Right forelimb (tissue), 1 donor: ENCODE measurements at regions not wholly inside any gene's neighbourhood (a gene's known extent, or its start where the extent isn't known, plus 50 kb on each side); places are given as distances from the start of the nearest gene placed in this dataset.

Experiments used
- DNase-seq: peaks from one replicate; pipeline ENCODE4 v3.0.0-alpha.2; 2018

- no peak for DNase-seq
Observed at GRCh38 chr1:29747196-29747595, 510.9 kb downstream of the PTPRU start.

DNA sequence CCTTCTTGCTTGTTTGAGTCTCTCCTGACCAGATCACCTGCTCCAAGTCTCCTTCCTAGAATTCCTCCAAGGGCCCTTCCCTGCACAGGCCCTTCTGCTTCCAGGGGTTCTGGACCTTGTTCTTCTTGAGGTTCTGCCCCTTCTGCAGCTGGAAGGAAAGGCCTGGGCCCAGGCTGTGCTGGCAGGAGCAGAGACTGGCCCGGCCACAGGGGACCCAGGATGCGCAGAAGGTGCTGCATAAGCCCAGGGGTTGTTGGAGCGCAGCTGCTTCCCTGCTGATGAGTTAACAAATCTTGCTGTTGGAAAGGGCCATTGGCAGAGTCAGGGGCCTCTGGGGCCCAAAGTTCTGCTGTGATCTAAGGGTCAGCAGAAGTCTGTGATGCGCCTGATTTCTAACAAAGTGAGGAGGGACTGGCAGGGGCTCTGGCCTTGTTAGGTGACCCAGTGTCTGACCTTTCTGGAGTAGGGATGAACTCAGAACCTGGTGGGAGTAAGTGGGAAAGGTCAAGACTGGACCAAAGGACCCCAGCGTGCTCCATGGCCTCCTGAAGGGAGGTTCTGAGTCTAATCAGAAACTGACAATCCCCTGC, 509.8 kb downstream of the PTPRU start:
- DNase-seq = no peak

DNA sequence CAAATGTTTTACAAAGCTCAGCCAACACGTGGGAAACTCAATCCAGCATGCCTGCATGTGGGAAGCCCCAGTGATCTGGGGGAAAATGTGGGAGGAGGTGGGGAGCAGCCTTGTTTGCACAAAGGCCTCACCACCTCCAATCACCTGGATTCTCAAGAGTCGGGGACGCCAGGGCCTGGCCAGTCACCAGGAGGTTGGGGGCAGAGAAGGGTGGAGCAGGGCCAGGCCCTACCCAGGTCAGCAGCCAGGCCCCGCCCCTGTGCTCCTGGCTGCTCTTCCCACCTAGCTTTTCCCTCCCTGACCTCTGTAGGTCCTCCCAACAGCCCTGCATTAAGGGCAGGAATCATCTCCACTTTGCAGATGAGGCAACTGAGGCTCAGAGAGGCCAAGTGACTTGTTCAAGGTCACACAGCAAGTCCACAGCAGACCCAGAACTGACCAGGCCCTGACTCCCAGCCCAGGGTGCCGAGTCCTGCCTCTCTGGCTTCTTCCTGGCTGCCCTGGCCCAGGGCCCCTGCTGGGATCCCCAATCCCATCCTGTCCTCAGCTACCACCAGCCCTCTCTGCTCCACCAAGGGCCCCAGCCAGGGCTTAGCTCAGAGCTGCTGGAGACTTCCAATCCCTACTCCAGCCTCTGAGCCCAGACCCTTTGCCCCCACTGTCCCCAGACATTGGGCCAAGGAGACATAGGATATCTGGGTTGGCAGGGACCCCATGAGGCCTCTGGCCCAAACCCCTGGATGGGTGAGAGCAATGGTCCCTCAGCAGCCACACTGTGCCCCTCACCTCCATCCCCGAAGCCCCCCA, 508.6 kb downstream of the PTPRU start:
- DNase-seq = no peak

- DNase-seq = no peak
Observed at GRCh38 chr1:29743931-29744330, 507.6 kb downstream of the PTPRU start.

GRCh38 chr1:29743264-29743663, 506.9 kb downstream of the PTPRU start:
- DNase-seq = no peak

DNA sequence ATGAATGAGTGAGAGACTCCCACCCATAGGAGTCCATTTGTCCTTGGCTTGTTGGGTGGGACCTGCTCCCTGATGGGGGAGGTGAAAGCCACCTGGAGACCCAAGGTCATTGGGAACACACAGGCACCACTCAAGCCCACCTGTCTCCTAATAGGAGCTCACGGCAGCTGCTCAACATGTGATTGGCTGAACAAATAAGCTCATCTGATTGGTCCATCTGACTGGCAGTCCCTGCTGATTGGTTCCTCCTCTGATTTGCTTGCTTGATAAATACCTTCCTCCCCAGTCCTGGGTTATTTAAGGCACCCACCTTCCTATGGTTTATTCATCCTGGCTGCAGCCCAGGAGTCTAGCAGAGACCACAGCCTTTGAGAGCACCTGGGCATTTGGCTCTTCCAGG, 502.9 kb downstream of the PTPRU start:
- no peak for DNase-seq

DNA sequence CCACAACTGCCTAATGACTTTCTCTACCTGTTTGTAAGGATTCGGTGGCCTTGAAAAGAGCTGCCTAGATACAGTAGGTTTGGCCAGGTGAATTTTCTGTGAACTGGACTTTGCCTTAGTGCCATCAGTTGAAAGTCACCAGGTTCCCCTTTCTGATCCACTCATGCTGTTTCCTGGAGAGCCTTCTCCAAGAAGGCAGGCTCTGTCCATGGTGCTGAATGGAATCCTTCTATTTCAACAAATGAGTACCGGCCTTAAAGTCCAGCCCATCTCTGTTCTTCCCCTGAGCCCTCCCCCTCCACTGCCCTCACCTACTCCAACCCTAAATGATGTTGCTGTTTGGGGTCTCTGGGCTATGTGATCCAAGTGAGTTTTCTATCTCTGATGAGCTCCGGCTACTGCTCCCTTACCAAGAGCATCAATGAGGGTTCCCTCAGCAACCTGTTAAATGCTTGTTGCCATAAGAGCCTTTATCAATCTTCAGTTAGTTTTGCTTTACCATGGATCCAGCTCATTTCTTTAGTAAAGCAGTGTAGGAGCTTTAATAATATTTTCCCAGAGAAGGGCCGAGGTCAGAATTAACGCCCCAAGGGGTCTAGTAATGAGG, 500.4 kb downstream of the PTPRU start:
- peak; percentile 63 for DNase-seq

DNA sequence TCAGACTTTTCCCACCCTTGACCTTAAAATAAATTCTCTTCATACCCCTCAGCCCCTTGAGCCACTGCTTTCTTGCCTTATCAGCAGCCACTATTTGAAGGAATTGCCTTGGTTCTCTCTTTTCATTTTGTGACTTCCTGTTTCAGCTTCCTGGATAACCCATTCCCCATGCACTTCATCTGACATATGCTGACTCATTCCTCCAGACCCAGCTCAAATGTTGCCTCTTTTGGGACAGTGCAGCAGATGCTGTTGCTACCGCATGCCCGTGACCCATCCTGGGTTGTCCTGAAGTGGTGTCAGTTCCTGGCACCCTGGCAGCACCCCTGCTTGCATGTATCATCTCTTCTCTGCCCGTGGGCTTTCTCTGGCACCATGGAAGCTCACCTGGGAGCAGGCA, 496.1 kb downstream of the PTPRU start:
- no peak for DNase-seq

GRCh38 chr1:29730623-29731022, 494.3 kb downstream of the PTPRU start:
- no peak for DNase-seq

DNA sequence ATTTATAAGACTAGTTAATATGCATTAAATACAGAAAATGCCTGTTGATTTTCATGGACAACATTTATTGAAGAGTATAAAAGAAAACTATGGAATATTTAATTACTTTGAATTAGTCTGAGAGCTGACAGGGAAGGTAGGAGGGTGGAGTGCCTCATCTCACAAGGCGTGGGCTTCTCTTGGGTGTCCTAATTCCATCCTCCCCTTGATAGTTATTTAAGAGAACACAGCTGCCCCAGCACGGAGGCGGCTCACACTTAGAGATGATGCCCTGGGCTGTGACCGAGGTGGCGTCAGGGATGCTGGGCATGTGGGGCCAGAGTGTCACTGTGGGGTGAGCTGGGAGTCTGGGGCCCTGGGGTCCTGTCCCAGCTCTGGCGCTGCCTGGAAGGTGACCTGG, 493.0 kb downstream of the PTPRU start:
- DNase-seq = no peak

- no peak for DNase-seq
Observed at GRCh38 chr1:29728703-29729102, 492.4 kb downstream of the PTPRU start.

- no peak for DNase-seq
Observed at GRCh38 chr1:29725262-29725661, 488.9 kb downstream of the PTPRU start.

DNA sequence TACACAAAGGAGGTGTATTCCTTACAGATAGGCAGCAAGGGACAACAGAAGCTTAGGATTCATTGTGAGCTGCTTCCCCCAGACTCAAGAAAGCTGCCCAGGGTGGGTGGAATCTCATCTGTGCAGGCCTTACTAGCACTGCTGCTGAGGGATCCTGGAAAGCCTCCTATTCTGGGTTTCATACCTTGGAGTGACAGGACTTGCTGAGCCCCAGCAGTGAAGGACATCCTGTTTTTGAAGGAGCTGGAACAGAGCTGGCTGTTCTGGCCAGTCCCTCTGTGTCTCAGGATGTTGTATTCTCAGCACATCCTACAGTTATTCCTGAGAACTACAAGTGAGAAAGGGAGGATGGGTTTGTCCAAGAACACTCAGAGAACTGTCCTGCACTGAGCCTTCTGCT, 486.3 kb downstream of the PTPRU start:
- DNase-seq = no peak

- no peak for DNase-seq
Observed at GRCh38 chr1:29719253-29719652, 482.9 kb downstream of the PTPRU start.

DNA sequence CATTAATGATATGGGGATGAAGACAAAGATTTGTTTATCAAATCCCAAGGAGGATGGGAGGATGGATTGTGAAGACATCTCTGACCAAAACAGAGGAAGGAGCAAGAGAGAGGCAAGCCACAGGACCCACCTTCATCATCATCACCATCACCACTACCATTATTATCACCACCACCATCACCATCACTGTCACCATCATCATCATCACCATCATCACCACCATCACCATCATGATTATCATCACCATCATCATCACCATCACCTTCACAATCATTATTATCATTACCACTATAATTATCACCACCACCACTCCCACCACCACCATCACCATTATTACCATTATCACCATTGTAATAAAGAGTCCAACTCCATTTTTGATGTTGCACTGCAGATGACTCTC, 482.5 kb downstream of the PTPRU start:
- DNase-seq = no peak

- DNase-seq = no peak
Observed at GRCh38 chr1:29716306-29716705, 480.0 kb downstream of the PTPRU start.

DNA sequence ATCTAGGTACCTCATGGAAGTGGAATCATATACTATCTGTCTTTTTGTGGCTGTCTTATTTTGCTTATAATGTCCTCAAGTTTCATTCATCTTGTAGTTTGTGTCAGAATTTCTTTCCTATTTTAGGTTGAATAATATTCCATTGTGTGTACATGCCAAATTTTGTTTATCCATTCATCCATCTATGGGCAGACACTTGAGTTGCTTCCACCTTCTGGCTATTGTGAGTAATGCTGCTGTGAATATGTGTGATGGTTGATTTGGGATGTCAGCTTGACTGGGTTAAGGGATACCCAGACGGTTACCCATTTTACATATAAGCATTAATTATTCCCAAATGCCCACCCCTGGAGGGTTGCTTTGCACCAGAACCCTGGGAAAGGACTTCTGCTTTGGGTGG, 477.5 kb downstream of the PTPRU start:
- no peak for DNase-seq

DNA sequence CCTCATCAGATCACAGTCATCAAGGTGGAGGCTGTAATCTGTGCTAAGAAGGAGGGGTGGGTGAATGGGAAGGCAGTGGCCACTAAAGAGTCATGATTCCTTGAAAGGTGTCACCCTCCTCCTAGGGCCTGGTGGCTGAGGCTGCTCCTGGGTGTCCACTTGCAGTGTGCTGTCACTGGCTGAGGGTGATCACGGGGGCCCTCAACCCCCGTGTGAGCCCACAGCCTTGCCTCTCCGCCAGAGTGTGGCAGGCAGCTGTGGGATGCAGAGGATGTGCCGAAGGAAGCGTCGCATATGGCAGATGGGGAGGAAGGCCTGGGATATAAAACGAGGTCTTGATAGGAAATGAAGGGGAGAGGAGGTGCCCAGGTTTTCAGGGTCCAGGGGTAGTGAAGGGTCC, 476.5 kb downstream of the PTPRU start:
- DNase-seq = no peak

DNA sequence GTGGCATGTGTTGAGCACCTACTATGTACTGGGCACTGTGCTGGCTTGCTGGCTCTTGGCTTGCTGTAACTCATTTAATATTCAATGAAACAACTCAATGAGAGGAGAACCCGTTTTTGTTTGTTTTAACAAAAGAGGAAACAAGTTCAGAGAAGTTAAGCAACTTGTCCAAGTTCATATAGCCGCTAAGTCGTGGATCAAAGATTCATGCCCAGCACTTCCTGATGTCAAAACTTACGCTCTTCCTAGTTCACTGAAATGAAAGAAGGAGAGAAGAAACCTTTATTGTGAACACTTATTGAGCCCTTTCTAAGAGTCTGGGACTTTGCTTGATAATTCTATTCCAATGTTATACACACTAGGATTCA, 475.9 kb downstream of the PTPRU start:
- no peak for DNase-seq

DNA sequence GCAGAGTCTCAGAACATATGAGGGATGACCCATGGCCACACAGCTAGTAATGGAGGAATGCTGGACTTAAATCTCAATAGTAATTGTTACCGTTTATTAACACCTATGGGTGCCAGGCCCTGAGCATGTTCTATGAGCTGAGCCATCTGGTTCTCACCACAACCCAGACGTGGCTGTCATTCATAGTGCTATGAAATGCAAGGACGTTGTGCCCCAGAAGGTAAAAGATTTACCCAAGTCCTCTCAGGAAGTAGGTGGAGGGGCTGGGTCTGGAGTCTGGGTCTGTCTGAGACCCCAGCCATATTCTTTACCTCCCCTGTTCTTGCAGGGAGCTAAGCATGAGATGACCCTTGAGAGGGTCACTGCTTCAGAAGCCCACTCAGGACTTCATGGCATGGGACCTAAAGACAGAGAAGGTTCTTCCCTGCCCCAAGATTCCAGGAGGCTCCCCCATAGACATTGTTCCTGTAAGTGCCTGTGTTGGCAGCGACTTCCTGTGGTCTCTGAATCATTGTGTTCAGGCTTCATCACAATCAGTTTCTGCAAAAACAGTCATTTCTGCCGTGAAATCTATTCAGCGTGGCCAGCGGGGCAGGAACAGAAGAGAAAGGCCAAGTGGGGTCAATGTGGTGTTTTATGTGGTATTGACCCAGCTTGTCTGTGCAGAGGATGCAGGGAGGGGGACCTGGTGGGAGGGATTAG, 475.4 kb downstream of the PTPRU start:
- DNase-seq = no peak

DNA sequence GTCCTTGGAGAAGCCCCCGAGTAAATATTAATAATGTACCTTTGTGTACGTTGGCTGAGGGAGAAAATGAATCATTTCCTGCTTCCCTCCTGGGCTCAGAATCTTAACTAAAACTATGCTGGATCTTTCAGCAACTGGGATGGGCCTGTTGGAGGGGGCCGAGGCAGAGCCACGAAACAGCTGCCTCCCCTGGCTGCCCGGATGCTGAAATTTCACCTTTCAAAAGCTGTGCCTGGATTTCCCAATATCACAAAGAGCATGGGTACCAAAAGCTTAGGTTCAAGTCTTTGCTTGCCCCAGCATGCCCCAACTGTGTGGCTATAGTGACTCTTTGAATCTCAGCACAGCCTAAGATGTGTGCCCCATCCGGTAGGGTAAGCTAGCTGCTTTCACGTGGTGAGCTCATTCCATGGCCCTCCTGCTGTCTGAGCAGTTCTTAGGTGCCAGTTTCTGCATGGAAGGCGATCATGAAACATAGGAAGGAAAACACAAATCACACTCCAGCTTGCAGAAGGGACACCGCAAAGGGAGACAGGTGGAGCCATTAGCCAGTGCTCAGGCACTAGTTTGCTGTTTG, 473.5 kb downstream of the PTPRU start:
- DNase-seq = no peak

DNA sequence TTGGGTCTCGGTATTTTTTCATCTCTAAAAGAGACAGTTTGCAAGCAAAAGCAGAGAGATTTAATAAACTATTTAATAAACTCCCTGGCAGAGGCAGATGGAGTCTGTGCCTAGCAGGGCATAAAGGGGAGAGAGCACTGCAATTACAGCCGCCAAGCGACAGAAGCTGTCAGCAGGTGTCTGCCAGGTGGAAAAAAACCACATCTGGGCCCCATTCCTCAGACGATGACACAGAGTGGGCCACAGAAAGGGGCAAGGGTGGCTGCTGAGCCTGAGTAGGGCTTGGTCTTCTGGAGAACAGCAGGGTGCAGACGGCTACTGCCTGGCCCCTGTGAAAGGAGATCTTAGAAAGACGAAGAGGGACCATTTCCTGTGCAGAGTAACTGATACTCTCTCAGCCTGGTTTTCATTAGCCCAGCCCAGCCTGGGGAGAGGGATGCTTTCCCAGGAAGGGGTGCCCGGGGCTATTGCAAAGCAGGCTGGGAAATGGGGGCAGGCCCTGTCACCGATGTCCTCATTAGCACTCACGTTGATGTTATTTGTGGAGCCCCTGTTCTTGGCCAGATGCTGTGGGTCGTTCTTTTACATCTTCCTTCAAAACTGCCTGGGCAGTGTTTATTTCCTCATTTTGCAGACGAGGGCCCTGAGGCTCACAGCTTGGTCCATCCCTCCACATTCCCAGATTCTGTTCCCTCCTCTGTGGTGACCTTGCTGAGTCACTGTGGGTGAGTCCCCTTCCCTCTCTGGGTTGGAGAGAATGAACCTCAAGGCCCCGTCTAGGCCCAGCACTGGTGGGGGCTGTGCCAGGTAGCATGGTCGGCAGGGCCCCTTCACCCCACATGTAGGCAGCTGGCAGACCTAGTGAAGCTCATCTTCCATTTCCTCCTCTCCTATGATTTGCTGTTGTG, 472.7 kb downstream of the PTPRU start:
- peak; percentile 51 for DNase-seq
